ENCODE measurements at regions not wholly inside any gene's neighbourhood (a gene's known extent, or its start where the extent isn't known, plus 50 kb on each side); places are given as distances from the start of the nearest gene placed in this dataset.

DNA sequence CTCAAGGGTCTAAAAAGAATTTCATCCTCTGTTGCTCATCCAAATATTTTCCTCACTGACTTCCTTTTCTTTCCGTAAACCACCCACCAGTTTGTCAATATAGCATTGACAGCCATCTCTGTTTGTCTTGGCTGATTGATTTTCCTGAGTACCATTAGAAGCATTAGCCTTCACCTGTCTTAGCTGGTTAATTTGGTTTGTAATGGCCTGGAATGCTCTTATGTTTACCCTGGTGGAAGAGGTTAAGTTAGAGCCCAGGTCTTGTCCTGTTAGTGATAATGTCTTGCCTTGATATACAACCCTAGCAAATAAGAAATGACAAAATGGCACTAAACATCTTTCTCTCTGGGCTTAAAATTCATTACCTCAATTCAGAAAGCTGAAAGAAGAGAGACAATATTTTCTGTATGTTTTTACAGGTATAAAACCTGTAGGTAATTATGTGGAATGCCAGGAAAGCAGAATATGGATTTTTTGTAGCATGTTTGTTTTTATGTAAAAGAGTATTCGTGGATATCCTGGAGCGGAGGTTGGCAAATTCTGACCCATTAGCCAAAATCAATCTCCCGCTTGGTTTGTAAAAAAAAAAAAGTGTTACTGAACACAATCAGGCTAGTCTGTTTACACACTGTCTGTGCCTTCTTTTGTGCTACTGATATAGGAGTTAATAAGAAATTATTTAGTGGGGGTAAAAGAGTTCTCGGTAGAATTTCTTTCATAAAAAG lies 224.4 kb upstream of the DAAM1 start:
- TF ChIP-seq, protein P1, sequence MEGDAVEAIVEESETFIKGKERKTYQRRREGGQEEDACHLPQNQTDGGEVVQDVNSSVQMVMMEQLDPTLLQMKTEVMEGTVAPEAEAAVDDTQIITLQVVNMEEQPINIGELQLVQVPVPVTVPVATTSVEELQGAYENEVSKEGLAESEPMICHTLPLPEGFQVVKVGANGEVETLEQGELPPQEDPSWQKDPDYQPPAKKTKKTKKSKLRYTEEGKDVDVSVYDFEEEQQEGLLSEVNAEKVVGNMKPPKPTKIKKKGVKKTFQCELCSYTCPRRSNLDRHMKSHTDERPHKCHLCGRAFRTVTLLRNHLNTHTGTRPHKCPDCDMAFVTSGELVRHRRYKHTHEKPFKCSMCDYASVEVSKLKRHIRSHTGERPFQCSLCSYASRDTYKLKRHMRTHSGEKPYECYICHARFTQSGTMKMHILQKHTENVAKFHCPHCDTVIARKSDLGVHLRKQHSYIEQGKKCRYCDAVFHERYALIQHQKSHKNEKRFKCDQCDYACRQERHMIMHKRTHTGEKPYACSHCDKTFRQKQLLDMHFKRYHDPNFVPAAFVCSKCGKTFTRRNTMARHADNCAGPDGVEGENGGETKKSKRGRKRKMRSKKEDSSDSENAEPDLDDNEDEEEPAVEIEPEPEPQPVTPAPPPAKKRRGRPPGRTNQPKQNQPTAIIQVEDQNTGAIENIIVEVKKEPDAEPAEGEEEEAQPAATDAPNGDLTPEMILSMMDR (IDR thresholded peaks at IDR 0.05; ENCODE audit: low read depth, low read length) = no peak
- DNase-seq (ENCODE audit: extremely low read depth, low read depth) = no peak

DNA sequence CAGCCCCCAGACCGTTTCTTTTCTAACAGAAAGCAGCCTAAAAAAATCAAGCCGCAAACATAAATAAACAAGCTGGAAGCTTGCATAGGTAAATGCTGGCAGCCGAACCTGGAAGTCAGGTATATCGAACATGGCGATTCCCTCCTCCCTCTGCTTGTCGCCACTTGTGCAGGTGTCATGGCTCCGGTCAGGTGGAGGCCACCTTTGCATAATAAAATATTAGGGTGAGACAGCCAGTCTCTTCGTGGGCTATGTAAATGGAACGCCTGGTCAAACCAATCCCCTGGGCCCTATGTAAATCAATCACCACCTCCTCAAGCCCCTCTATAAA lies 223.9 kb upstream of the DAAM1 start:
- TF ChIP-seq, protein P1 (IDR thresholded peaks at IDR 0.05; ENCODE audit: low read depth, low read length) = no peak
- no peak for DNase-seq (ENCODE audit: extremely low read depth, low read depth)

DNA sequence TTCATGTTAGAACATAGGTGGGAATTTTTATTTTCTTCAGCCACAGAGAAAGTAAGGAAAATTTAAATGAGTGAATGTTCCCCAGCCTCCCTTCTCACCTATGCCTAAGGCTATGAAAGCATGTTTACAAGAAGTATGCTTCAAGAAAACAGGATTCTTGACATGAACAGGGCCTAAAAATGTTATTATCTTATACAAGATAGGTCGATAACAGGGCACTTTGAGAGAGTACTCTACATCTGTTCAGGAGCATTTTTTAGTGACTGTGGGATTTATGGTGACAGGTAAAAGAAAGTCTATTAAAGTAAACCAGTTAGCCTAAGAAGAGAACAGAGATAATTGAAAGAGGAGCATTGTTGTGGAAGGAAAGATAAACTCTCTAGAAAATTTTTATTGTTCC lies 222.9 kb upstream of the DAAM1 start:
- TF ChIP-seq, protein P1 (IDR thresholded peaks at IDR 0.05; ENCODE audit: low read depth, low read length) = no peak
- no peak for DNase-seq (ENCODE audit: extremely low read depth, low read depth)

DNA sequence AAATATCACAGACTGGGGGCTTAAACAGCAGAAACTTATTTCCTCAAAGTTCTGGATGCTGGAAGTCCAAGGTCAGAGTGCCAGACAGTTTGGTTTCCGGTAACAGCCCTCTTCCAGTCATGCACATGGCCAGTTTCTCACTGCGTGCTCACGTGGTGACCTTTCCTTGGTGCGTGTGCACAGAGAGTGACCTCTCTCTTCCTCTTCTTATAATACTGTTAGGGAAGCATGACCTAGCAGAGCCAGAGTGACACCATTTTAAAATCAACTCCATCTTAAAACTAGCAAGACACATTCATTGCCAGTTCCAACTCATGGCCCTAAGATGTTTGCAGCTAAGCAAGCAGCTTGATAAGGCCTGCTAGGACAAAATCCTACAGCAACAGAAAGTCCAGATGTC lies 221.5 kb upstream of the DAAM1 start:
- no peak for DNase-seq (ENCODE audit: extremely low read depth, low read depth)

DNA sequence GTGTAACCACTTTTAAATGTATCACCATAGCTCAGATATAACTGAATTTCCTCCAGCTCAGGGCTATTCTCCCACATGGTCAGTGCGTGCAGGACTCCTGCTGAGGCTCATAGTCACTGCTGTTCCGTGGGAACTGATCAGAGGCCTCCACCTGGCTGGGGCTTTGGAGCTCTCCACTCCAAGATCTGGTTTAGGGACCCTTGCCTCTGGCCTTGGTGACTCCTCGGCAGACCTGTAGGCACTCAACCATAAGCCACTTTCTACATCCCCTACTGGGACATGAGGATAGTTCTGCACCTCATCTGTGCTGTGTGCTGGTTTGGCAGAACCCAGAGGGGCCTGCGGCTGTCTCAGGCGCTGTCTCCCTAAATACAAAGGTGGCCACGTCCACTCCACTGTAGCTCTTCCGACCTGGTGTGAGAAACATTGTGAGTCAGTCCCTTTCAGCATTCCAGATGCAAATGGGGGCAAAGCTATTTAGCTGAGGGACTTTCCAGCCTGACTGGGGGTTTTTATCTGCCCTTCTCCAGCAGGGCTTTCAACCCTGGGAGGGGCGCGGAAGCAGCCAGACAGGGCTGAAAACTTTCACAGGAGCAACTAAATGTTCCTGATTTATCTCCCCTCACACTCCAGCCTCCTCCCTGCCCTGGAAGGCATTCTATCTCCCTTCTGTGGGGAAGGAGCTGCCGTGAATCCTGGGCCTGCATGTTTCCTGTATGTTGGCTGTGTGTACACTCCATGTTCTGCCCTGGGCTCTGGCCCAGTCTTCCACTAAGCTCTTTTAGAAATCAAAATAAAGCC lies 218.3 kb upstream of the DAAM1 start:
- DNase-seq (ENCODE audit: extremely low read depth, low read depth) = no peak
- TF ChIP-seq, protein P1 (IDR thresholded peaks at IDR 0.05; ENCODE audit: low read depth, low read length) = no peak

More for the DNA sequence above, 221.5 kb upstream of the DAAM1 start:
- TF ChIP-seq, protein P1 (IDR thresholded peaks at IDR 0.05; ENCODE audit: low read depth, low read length) = no peak

DNA sequence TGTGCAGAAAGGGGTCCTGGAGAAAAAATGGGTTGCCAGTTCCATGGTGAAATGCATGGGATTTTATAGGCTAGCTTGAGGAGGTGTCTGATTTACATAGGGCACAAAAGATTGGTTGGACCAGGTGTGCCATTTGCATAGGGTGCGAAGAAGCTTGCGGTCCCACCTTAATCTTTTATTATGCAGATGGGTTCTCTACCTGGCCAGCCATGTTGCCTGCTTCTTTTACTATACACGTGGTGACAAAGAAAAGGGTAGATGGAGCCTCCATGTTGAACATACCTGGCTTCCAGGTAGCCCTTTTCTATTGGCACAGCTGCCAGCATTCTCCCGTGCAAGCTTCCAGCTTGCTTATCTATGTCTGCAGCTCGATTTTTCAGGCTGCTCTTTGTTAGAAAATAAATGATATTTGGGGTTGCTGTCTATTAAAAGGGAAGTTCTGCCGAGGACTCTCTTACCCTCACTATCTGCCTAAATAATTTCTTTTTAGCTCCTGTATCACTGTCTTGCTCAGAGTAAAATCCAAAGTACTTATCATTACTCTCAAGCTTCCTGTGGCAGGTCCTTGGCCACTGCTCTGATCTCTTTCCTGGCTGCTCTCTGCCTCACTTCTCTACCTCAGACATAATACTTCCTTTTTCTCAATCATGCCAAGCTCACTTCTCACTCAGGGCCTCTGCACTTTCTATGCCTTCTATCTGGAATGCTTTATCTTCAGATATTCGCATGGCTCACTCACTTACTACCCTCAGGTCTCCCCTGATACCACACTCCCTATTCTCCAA lies 216.0 kb upstream of the DAAM1 start:
- TF ChIP-seq, protein P1 (IDR thresholded peaks at IDR 0.05; ENCODE audit: low read depth, low read length) = no peak
- no peak for DNase-seq (ENCODE audit: extremely low read depth, low read depth)

DNA sequence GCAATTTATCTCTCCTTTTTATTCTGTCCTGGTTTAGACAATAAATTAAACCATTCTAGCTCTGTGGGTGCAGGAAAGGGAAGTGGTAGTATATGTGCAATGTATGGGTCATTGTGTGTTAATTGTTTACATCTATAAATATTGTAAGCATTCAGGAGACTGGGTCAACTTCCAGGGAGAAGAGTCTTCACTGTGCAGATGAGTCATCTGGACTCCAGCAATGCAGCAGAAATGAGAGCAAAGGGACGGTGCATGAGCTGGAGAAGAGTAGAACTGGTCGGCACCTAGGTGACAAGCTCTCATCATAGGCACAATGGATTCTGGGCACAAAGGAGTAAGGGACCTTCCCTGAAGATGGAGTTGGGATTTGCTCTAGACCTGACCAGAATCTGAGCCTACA lies 211.1 kb upstream of the DAAM1 start:
- TF ChIP-seq, protein P1 (IDR thresholded peaks at IDR 0.05; ENCODE audit: low read depth, low read length) = no peak
- no peak for DNase-seq (ENCODE audit: extremely low read depth, low read depth)
